OCI-LY3 (cell line): ENCODE measurements at regions not wholly inside any gene's neighbourhood (a gene's known extent, or its start where the extent isn't known, plus 50 kb on each side); places are given as distances from the start of the nearest gene placed in this dataset.

Experiments used
- H2AFZ ChIP-seq: fragments of 200-600, 300-600 bp; shearing (Covaris generic); 2 replicates; pipeline ENCODE4 v1.6.0; 2014; ENCODE audit warnings: antibody characterized with exemption, low read depth, low read length
- H3K27ac ChIP-seq: fragments of 200-600, 300-600 bp; sonication (generic); 2 replicates; pipeline ENCODE4 v1.5.1; 2014; ENCODE audit warnings: mild to moderate bottlenecking, low read length, moderate library complexity, mixed read lengths
- H3K27me3 ChIP-seq: fragments of 200-600, 300-600 bp; sonication (generic); 2 replicates; pipeline ENCODE4 v1.6.1; 2014; ENCODE audit warnings: low read depth, low read length, mixed read lengths
- H3K36me3 ChIP-seq: fragments of 200-600, 300-600 bp; sonication (generic); replicated peaks from 2 replicates; pipeline ENCODE3; 2014; ENCODE audit warnings: low read depth, low read length, mixed read lengths
- H3K4me1 ChIP-seq: fragments of 300-600, 200-600 bp; sonication (generic); 2 replicates; pipeline ENCODE4 v1.6.1; 2014; ENCODE audit warnings: low read length, mixed read lengths
- H3K4me2 ChIP-seq: fragments of 200-600, 300-600 bp; sonication (generic); 2 replicates; pipeline ENCODE4 v1.6.1; 2014; ENCODE audit warnings: low read length, mixed read lengths
- H3K4me3 ChIP-seq: fragments of 300-600, 200-600 bp; sonication (generic); 2 replicates; pipeline ENCODE4 v1.5.1; 2014; ENCODE audit warnings: antibody characterized with exemption, mild to moderate bottlenecking, low read length, moderate library complexity
- H3K79me2 ChIP-seq: fragments of 300-600, 200-600 bp; shearing (Covaris generic); 2 replicates; pipeline ENCODE4 v1.6.1; 2014; ENCODE audit warnings: mild to moderate bottlenecking, low read length, mixed read lengths
- H3K9ac ChIP-seq: fragments of 300-600, 200-600 bp; shearing (Covaris generic); 2 replicates; pipeline ENCODE4 v1.6.0; 2014; ENCODE audit warnings: mild to moderate bottlenecking, low read length, moderate library complexity
- H3K9me3 ChIP-seq: fragments of 200-600, 300-600 bp; shearing (Covaris generic); 2 replicates; pipeline ENCODE4 v1.6.1; 2014; ENCODE audit warnings: low read length, mixed read lengths; ENCODE audit not compliant: insufficient read depth
- H4K20me1 ChIP-seq: fragments of 200-600, 300-600 bp; sonication (generic); 2 replicates; pipeline ENCODE4 v1.6.1; 2016; ENCODE audit warnings: low read length, mixed read lengths; ENCODE audit not compliant: insufficient read depth
- CTCF ChIP-seq: fragments of 200-600, 300-600 bp; sonication (generic); IDR thresholded peaks from 2 replicates; pipeline ENCODE4 v1.5.1; 2014; ENCODE audit warnings: antibody characterized with exemption, low read length, low read depth
- EZH2phosphoT487 ChIP-seq: fragments of 200-600 bp; shearing (Covaris generic); IDR thresholded peaks from 2 replicates; pipeline ENCODE4 v1.6.1; 2018; ENCODE audit warnings: antibody characterized with exemption, mixed run types, low read depth

- Histone ChIP-seq H3K27me3 (no peaks in the 10 kb centered on the region), H3K9ac (no peak overlapping the region), H3K4me3 (no peak overlapping the region), H3K36me3 (no peaks in the 10 kb centered on the region), H3K27ac (no peak overlapping the region), H2AFZ (no peak overlapping the region), H3K79me2 (no peaks in the 10 kb centered on the region), H3K4me2 (no peak overlapping the region), H3K4me1 (no peaks in the 10 kb centered on the region), H3K9me3 (no peaks in the 10 kb centered on the region), H4K20me1 (no peaks in the 10 kb centered on the region)
- TF ChIP-seq EZH2phosphoT487 (no peak), CTCF (no peak)
These were observed 343.5 kb downstream of the C12orf50 start for GRCh38 chr12:87685696-87686095.

- no peak overlapping the region for H3K4me2 ChIP-seq
- no peak overlapping the region for H2AFZ ChIP-seq
- H3K4me3 ChIP-seq, result no peak overlapping the region
- H3K4me1 ChIP-seq, result no peaks in the 10 kb centered on the region
- H4K20me1 ChIP-seq, result no peaks in the 10 kb centered on the region
- TF ChIP-seq EZH2phosphoT487 (no peak), CTCF (no peak)
- H3K9ac ChIP-seq, result no peak overlapping the region
- no peaks in the 10 kb centered on the region for H3K79me2 ChIP-seq
- no peaks in the 10 kb centered on the region for H3K9me3 ChIP-seq
- no peak overlapping the region for H3K27ac ChIP-seq
- no peaks in the 10 kb centered on the region for H3K36me3 ChIP-seq
- H3K27me3 ChIP-seq, result no peaks in the 10 kb centered on the region
These were observed 349.9 kb downstream of the C12orf50 start for GRCh38 chr12:87679251-87679650.

- no peak overlapping the region for H2AFZ ChIP-seq
- TF ChIP-seq EZH2phosphoT487 (no peak), CTCF (no peak)
These were observed 350.7 kb downstream of the C12orf50 start for GRCh38 chr12:87678453-87678852.

GRCh38 chr12:87676731-87677130 is 352.5 kb downstream of the C12orf50 start:
- Histone ChIP-seq H4K20me1 (no peaks in the 10 kb centered on the region), H3K4me3 (no peak overlapping the region), H3K9me3 (no peaks in the 10 kb centered on the region), H3K36me3 (no peaks in the 10 kb centered on the region), H3K4me2 (no peak overlapping the region), H3K9ac (no peak overlapping the region), H3K79me2 (no peaks in the 10 kb centered on the region), H3K27me3 (no peaks in the 10 kb centered on the region), H3K27ac (no peak overlapping the region), H3K4me1 (no peaks in the 10 kb centered on the region), H2AFZ (no peak overlapping the region)
- TF ChIP-seq EZH2phosphoT487, result no peak
- no peak for TF ChIP-seq CTCF

More at GRCh38 chr12:87678453-87678852, 350.7 kb downstream of the C12orf50 start:
- Histone ChIP-seq H3K4me1 (no peaks in the 10 kb centered on the region), H4K20me1 (no peaks in the 10 kb centered on the region), H3K4me2 (no peak overlapping the region), H3K9ac (no peak overlapping the region), H3K4me3 (no peak overlapping the region), H3K27me3 (no peaks in the 10 kb centered on the region), H3K9me3 (no peaks in the 10 kb centered on the region), H3K79me2 (no peaks in the 10 kb centered on the region), H3K27ac (no peak overlapping the region), H3K36me3 (no peaks in the 10 kb centered on the region)
